ENCODE measurements at regions not wholly inside any gene's neighbourhood (a gene's known extent, or its start where the extent isn't known, plus 50 kb on each side); places are given as distances from the start of the nearest gene placed in this dataset.

- TF ChIP-seq CTCF (conservative IDR thresholded peaks at IDR 0.05; ENCODE audit: low read depth in 2 of 2), result no peak
- no peak for TF ChIP-seq POLR2AphosphoS5 (IDR thresholded peaks at IDR 0.05; ENCODE audit: low read depth)
- no peak for TF ChIP-seq ZNF114 (CRISPR knock-in tag; IDR thresholded peaks at IDR 0.05)
- no peak for TF ChIP-seq REST (IDR thresholded peaks at IDR 0.05; ENCODE audit: unreplicated experiment)
- no peak for TF ChIP-seq EZH2 (IDR thresholded peaks at IDR 0.05; ENCODE audit: low read depth, unreplicated experiment)
These were observed 360.1 kb upstream of the ADGRL3 start for GRCh38 chr4:60840020-60840419.
